H9 (cell line): ENCODE measurements at regions not wholly inside any gene's neighbourhood (a gene's known extent, or its start where the extent isn't known, plus 50 kb on each side); places are given as distances from the start of the nearest gene placed in this dataset.
A peak's percentile ranks its signal among the peaks of the same experiment; 100 is the strongest.

Experiments
- DNase-seq: peaks from one replicate; pipeline ENCODE4 v3.0.0-alpha.2; 2017
- H2AFZ ChIP-seq: one replicate; pipeline ENCODE4 v1.6.1; 2013; ENCODE audit warnings: mild to moderate bottlenecking, low read length, control low read depth, moderate library complexity
- H2AK5ac ChIP-seq: 2 replicates; pipeline ENCODE4 v1.6.1; 2013; ENCODE audit warnings: low read length, control low read depth, mixed read lengths; ENCODE audit not compliant: insufficient read length
- H2BK120ac ChIP-seq: one replicate; pipeline ENCODE4 v1.6.1; 2013; ENCODE audit warnings: low read depth, mild to moderate bottlenecking, low read length, control low read depth, inconsistent platforms; ENCODE audit not compliant: poor library complexity, severe bottlenecking
- H2BK12ac ChIP-seq: 2 replicates; pipeline ENCODE4 v1.6.1; 2013; ENCODE audit warnings: low read length, control low read depth, mixed read lengths, low read depth; ENCODE audit not compliant: insufficient read length
- H2BK15ac ChIP-seq: 2 replicates; pipeline ENCODE4 v1.6.1; 2013; ENCODE audit warnings: low read depth, low read length, control low read depth
- H2BK20ac ChIP-seq: one replicate; pipeline ENCODE4 v1.6.1; 2013; ENCODE audit warnings: low read depth, mild to moderate bottlenecking, low read length, control low read depth, inconsistent platforms; ENCODE audit not compliant: poor library complexity, severe bottlenecking
- H2BK5ac ChIP-seq: 2 replicates; pipeline ENCODE4 v1.6.1; 2013; ENCODE audit warnings: low read length, control low read depth, mixed read lengths; ENCODE audit not compliant: insufficient read length
- H3K14ac ChIP-seq: 2 replicates; pipeline ENCODE4 v1.6.1; 2013; ENCODE audit warnings: low read length, control low read depth; ENCODE audit not compliant: insufficient read depth
- H3K18ac ChIP-seq: 2 replicates; pipeline ENCODE4 v1.6.1; 2013; ENCODE audit warnings: low read depth, mild to moderate bottlenecking, mixed read lengths, low read length, control low read depth; ENCODE audit not compliant: insufficient read length
- H3K23ac ChIP-seq: 2 replicates; pipeline ENCODE4 v1.6.1; 2013; ENCODE audit warnings: low read length, control low read depth, mixed read lengths, low read depth; ENCODE audit not compliant: insufficient read length
- H3K23me2 ChIP-seq: 2 replicates; pipeline ENCODE4 v1.6.1; 2013; ENCODE audit warnings: low read depth, mild to moderate bottlenecking, mixed read lengths, low read length, control low read depth; ENCODE audit not compliant: insufficient read length, poor library complexity, severe bottlenecking
- H3K27ac ChIP-seq: 2 replicates; pipeline ENCODE4 v1.5.1; 2013; ENCODE audit warnings: low read length, control low read depth, mixed read lengths, low read depth; ENCODE audit not compliant: insufficient read length
- H3K27me3 ChIP-seq: 2 replicates; pipeline ENCODE4 v1.6.1; 2013; ENCODE audit warnings: low read length, control low read depth, inconsistent platforms; ENCODE audit not compliant: insufficient read depth
- H3K4ac ChIP-seq: 2 replicates; pipeline ENCODE4 v1.6.1; 2013; ENCODE audit warnings: low read depth, mild to moderate bottlenecking, control low read depth, inconsistent platforms, low read length, moderate library complexity
- H3K4me1 ChIP-seq: 2 replicates; pipeline ENCODE4 v1.6.1; 2013; ENCODE audit warnings: low read length, control low read depth, inconsistent platforms; ENCODE audit not compliant: insufficient read depth
- H3K4me2 ChIP-seq: 2 replicates; pipeline ENCODE4 v1.6.1; 2013; ENCODE audit warnings: low read length, control low read depth, mixed read lengths; ENCODE audit not compliant: insufficient read length, insufficient read depth
- H3K56ac ChIP-seq: 2 replicates; pipeline ENCODE4 v1.6.1; 2013; ENCODE audit warnings: low read depth, mild to moderate bottlenecking, mixed read lengths, low read length, control low read depth; ENCODE audit not compliant: insufficient read length
- H3K79me1 ChIP-seq: 2 replicates; pipeline ENCODE4 v1.6.1; 2013; ENCODE audit warnings: low read depth, mild to moderate bottlenecking, moderate library complexity, low read length, control low read depth, inconsistent platforms; ENCODE audit not compliant: insufficient read depth, poor library complexity, severe bottlenecking
- H3K79me2 ChIP-seq: 2 replicates; pipeline ENCODE4 v1.6.1; 2013; ENCODE audit warnings: low read length, control low read depth, inconsistent platforms; ENCODE audit not compliant: insufficient read depth
- H3K9ac ChIP-seq: 2 replicates; pipeline ENCODE4 v1.6.1; 2013; ENCODE audit warnings: low read length, control low read depth, mixed read lengths; ENCODE audit not compliant: insufficient read length; ENCODE audit errors: extremely low read depth
- H3K9me3 ChIP-seq: one replicate; pipeline ENCODE4 v1.6.1; 2013; ENCODE audit warnings: low read depth, low read length, inconsistent platforms; ENCODE audit not compliant: control insufficient read depth
- H3T11ph ChIP-seq: one replicate; pipeline ENCODE4 v1.6.1; 2013; ENCODE audit warnings: mild to moderate bottlenecking, low read length, control low read depth, inconsistent platforms
- H4K20me1 ChIP-seq: one replicate; pipeline ENCODE4 v1.6.1; 2013; ENCODE audit not compliant: control insufficient read depth, insufficient read length, insufficient read depth
- H4K5ac ChIP-seq: 2 replicates; pipeline ENCODE4 v1.6.1; 2013; ENCODE audit warnings: low read depth, mild to moderate bottlenecking, mixed read lengths, low read length, control low read depth; ENCODE audit not compliant: insufficient read length
- H4K8ac ChIP-seq: replicated peaks from 2 replicates; pipeline ENCODE4 v1.6.1; 2013; ENCODE audit warnings: low read length, control low read depth, mixed read lengths, low read depth; ENCODE audit not compliant: insufficient read length
- H4K91ac ChIP-seq: 2 replicates; pipeline ENCODE4 v1.6.1; 2013; ENCODE audit warnings: low read depth, mild to moderate bottlenecking, moderate library complexity, mixed read lengths, low read length, control low read depth; ENCODE audit not compliant: insufficient read length
- H3K27ac Mint-ChIP-seq, 3 experiments: 2 replicates in 2 of 3; 3 replicates in 1 of 3; pipeline ENCODE4 v1.8.0; 2020 to 2021; ENCODE audit warnings: mixed read lengths in 3 of 3, mild to moderate bottlenecking in 1 of 3, moderate library complexity in 1 of 3
- H3K27me3 Mint-ChIP-seq: 2 replicates; pipeline ENCODE4 v1.8.0; 2021; ENCODE audit warnings: low read depth, mild to moderate bottlenecking, moderate library complexity, mixed read lengths
- H3K36me3 Mint-ChIP-seq, 3 experiments: 2 replicates in 2 of 3; 3 replicates in 1 of 3; pipeline ENCODE4 v1.8.0; 2020 to 2021; ENCODE audit warnings: low read depth in 3 of 3, mixed read lengths in 3 of 3; ENCODE audit not compliant: insufficient read depth in 1 of 3
- H3K4me1 Mint-ChIP-seq, 2 experiments: 2 replicates each; pipeline ENCODE4 v1.8.0; 2020; ENCODE audit warnings: mixed read lengths in 2 of 2
- H3K4me3 Mint-ChIP-seq, 2 experiments: 2 replicates in 1 of 2; 3 replicates in 1 of 2; pipeline ENCODE4 v1.8.0; 2020 to 2021; ENCODE audit warnings: mild to moderate bottlenecking in 2 of 2, mixed read lengths in 2 of 2, moderate library complexity in 1 of 2
- H3K9me3 Mint-ChIP-seq, 2 experiments: 2 replicates in 1 of 2; 3 replicates in 1 of 2; pipeline ENCODE4 v1.8.0; 2020; ENCODE audit warnings: mild to moderate bottlenecking in 2 of 2, mixed read lengths in 2 of 2, moderate library complexity in 1 of 2
- WGBS: extraction: QIAGEN DNeasy Blood & Tissue Kit; methylation state at CpG from one replicate; pipeline ENCODE4 v1.1.7; 2013; ENCODE audit warnings: missing lambda C conversion rate, low lambda C conversion rate, mixed read lengths; ENCODE audit not compliant: insufficient read length; ENCODE audit errors: extremely low coverage; 5-methylcytosine and 5-hydroxymethylcytosine counted together
- TF ChIP-seq, protein P1 (sequence below): fragments of 200-600 bp; sonication (generic); conservative IDR thresholded peaks from 3 replicates; pipeline ENCODE4 v1.8.0; 2021; ENCODE audit warnings: antibody characterized with exemption, mild to moderate bottlenecking

DNA sequence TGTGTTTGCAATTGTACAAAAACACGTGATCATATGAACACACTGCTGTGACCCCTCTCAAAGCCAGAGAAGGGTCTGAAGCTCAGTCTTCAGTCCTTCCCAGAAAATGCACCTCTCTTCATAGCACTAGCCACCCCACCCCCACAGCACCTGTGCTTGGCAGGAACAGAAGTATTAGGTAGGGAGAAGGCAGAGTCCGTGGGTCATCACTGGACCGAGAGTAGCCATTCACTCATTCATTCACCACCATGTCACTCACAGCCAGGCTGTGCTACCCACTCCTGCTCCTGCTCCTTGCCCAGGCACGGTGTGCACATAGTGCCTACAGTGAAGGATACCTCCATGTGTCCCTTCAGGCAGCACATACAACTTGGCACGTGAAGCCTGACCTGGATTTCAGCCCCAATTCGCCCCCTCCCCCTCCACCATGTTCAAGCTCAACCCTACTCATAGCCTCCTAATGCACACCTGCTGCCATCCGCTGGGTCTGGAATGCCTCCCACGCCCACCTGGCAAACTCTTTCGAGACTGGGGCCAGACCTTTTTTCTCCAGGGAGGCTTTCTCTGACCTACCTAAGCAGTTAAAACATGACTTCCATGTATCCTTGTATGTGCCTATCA, 81.9 kb upstream of the GALNT2 start:
- Histone ChIP-seq H4K91ac (no peak overlapping the region), H3T11ph (no peak overlapping the region), H3K27ac (no peak overlapping the region), H4K8ac (no peak overlapping the region), H2BK15ac (no peak overlapping the region), H3K23me2 (no peaks in the 10 kb centered on the region), H3K79me1 (no peaks in the 10 kb centered on the region), H3K27me3 (no peaks in the 10 kb centered on the region), H2BK5ac (no peak overlapping the region), H2AFZ (no peak overlapping the region), H3K23ac (no peak overlapping the region), H2BK20ac (no peak overlapping the region), H3K56ac (no peak overlapping the region), H2BK12ac (no peak overlapping the region), H3K9me3 (no peaks in the 10 kb centered on the region), H3K4me2 (no peak overlapping the region), H3K14ac (no peak overlapping the region), H3K9ac (no peak overlapping the region), H2BK120ac (no peak overlapping the region), H4K20me1 (no peaks in the 10 kb centered on the region), H3K79me2 (no peaks in the 10 kb centered on the region), H3K18ac (no peak overlapping the region), H3K4ac (no peak overlapping the region), H3K4me1 (no peaks in the 10 kb centered on the region; the same call in 1 of the 2 replicates), H4K5ac (no peak overlapping the region), H2AK5ac (no peak overlapping the region)
- H3K4me3 Mint-ChIP-seq: no peak overlapping the region
- no peaks in the 10 kb centered on the region; a peak in 1 of 7 replicates for H3K36me3 Mint-ChIP-seq
- no peaks in the 10 kb centered on the region for H3K9me3 Mint-ChIP-seq
- TF ChIP-seq, protein P1, sequence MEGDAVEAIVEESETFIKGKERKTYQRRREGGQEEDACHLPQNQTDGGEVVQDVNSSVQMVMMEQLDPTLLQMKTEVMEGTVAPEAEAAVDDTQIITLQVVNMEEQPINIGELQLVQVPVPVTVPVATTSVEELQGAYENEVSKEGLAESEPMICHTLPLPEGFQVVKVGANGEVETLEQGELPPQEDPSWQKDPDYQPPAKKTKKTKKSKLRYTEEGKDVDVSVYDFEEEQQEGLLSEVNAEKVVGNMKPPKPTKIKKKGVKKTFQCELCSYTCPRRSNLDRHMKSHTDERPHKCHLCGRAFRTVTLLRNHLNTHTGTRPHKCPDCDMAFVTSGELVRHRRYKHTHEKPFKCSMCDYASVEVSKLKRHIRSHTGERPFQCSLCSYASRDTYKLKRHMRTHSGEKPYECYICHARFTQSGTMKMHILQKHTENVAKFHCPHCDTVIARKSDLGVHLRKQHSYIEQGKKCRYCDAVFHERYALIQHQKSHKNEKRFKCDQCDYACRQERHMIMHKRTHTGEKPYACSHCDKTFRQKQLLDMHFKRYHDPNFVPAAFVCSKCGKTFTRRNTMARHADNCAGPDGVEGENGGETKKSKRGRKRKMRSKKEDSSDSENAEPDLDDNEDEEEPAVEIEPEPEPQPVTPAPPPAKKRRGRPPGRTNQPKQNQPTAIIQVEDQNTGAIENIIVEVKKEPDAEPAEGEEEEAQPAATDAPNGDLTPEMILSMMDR: no peak
- no CpG with 5 or more reads among the region's 9 CpGs for WGBS
- peaks cover 7% of the 10 kb centered on the region; the same call in 1 of the 2 replicates for H3K27me3 Mint-ChIP-seq
- no peaks in the 10 kb centered on the region for H3K4me1 Mint-ChIP-seq
- no peak for DNase-seq
- H3K27ac Mint-ChIP-seq: peak overlapping the region in 1 of 3 experiments; percentile 45; a peak in 1 of 7 replicates
